GM18858 (cell line): ENCODE measurements at regions not wholly inside any gene's neighbourhood (a gene's known extent, or its start where the extent isn't known, plus 50 kb on each side); places are given as distances from the start of the nearest gene placed in this dataset.
A peak's percentile ranks its signal among the peaks of the same experiment; 100 is the strongest.
"Not testable (repeated sequence)": the region's sequence is repeated elsewhere in the genome, so short reads cannot be mapped to it uniquely, and the experiment has no call there.

Experiments used
- ATAC-seq: cut with Tn5 transposase; IDR thresholded peaks from one replicate; pipeline ENCODE4 v1.9.1; 2021; ENCODE audit not compliant: unreplicated experiment

DNA sequence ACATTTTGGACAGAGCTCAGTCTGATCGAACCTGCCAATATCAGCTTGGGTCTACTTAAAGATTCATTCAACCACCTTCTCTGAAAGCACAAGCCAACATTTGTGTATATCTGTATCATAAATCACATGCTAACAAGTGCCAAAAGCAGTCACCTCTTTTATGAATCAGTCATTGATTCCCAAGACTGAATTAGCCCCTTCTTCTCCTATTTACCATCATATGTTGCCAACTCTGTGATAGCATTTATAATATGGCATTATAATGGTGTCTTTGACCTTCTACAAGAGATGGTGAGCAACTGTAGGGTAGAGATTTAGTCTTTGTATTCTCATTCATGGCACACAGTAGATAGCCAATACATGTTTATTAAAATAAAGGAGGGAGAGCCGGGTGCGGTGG is 61.4 kb downstream of the DDX53 start:
- ATAC-seq: no peak

GRCh38 chrX:23062359-23062758 is 62.6 kb downstream of the DDX53 start:
- no peak for ATAC-seq

DNA sequence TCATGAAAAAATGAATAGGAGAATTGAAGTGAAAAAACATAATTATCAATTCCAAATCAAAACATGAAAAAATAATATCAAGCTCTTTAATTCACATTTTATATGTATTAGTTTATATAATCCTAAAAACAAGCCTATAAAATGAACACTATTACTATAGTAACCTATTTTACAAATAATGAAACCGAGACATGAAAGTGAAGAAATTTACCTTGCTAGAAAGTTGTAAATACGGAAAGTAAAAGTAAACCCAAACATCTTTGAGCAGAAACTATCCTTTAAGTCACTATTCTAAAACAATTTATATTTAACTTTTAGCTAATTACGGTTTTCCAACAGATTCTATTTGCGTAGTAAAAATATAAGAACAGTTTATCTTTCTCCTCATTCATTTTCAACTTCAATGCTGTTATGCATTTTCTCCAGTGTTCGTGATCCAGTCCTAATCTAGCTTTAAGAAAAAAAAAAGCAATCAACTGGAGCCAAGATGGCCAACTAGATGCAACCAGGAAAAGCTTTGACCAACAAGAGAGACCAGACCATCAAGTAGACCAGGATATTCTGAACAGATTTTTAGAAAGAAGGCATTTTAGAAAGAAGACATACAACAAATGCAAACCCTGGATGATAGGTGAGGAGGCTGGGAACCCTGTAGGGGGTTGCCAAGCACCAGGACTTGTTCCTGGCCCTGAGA is 67.0 kb downstream of the DDX53 start:
- ATAC-seq: peak; percentile 91

GRCh38 chrX:23075461-23075860 is 75.7 kb downstream of the DDX53 start:
- not testable (repeated sequence) for ATAC-seq

GRCh38 chrX:23079347-23079746 is 79.6 kb downstream of the DDX53 start:
- ATAC-seq: no peak

DNA sequence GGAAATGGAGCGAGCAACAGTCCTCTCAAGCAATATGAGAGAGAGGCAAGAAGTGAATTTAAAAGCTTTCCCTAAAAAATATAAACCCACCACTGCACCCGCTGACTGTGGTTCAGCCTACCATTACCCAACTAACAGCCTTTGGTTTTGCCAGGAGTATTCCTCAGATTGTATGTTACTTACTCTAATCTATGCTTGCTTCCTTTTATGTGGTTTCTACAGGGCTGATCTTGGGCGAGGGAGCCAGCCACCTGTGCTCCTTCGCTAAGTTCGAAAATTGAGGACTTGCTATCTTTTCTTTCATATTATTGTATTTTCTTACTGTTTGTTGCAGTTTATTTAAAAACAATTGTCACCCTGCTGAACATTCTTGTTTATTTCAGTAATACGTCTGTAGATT is 101.1 kb downstream of the DDX53 start:
- ATAC-seq: no peak

- no peak for ATAC-seq
These were observed 103.8 kb downstream of the DDX53 start for GRCh38 chrX:23103546-23103945.

DNA sequence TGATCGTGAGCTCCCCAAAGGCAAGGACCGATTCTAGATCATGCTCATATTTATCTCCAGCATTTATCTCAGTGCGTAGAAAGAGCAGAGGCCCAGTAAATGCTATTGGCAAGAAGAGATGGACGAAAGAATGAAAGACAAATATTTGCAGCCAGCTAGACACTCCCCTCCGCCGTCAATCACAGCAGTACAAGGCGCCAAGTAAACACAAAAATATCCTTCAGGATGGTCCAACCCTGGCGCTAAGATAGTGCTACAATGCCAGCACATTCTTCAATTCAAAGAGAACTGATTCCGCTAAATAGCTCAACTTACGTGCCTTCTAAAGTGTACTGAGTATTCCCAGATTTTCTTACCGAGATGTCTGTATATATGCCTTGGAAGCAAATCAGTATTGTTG is 114.5 kb downstream of the DDX53 start:
- no peak for ATAC-seq

DNA sequence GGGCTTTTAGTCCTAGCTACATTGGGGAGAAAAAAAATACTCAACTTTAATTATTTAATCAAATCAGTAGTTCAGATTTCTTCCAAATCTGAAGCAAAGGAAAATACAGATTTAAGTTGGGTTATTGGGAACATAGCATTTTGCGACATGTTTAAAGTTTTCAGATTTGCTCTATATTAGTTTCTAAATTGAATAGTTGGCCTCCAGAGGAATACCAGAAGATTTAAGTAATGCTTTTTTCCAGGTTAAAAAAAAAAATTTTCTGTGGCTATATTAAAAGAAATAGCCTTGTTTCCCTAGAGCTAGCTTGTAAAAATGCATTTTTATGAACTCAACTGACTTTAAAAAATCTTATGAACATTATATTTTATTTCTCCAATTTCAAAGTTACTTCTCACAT is 115.9 kb downstream of the DDX53 start:
- ATAC-seq: no peak

- ATAC-seq: no peak
These were observed 118.4 kb downstream of the DDX53 start for GRCh38 chrX:23118163-23118562.

GRCh38 chrX:23118890-23119527 is 119.2 kb downstream of the DDX53 start:
- ATAC-seq: no peak

DNA sequence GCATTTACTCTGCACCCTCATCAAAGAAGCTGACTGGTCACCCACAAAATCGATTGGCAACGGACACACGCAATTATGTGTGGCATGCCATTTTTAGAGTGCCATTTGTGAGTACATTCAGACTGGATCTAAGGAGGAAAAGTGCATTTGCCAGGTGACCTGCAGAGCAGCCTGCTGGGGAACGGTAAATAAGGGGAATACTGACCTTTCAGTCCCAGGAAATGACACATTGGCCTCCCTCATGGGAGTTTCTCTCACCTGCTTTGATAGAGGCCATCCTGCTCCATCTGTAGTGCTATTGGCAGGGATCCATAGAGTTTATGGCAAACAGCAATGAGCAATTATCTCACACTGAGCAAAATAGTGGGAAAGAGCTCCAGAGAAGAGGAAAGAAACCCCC is 127.8 kb downstream of the DDX53 start:
- ATAC-seq: no peak

GRCh38 chrX:23133551-23133950 is 133.8 kb downstream of the DDX53 start:
- no peak for ATAC-seq

- no peak for ATAC-seq
These were observed 134.4 kb downstream of the DDX53 start for GRCh38 chrX:23134136-23134535.

DNA sequence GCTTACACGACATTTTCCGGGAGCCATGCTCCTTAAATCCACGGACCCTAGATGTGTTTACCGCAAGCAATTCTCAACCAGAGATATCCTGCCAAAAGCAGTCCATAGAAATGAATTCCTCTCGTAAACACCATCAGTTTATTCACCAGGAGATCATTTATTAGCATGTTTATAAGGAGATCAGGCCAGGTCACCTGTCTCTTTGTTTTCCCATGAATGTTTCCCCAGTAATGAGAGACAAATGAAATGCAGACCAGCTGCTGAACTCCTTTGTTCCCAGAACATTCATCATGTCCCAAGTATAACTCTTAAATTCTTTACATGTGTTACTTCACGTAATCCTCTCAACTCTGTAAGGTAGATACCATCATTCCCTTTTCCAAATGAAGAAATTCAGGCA is 137.1 kb downstream of the DDX53 start:
- no peak for ATAC-seq

DNA sequence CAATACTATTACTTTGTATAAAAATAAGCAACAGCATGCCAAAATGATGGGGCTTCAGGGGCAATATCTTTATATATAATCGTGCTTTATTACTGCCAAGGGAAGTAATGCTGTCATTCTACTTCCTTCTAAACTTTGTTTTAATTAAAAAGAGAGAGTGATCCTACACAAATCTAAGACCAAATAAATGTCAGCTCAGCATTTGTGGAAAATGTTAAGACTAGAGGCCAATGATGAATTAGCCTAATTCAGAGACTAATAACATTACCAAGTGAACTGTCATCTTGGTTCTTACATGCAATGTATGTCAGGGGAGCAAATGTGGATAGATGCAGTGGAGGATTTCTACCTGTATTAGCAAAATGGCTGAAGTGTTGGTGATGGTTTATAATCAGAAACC is 166.4 kb upstream of the PTCHD1 start:
- ATAC-seq: no peak

DNA sequence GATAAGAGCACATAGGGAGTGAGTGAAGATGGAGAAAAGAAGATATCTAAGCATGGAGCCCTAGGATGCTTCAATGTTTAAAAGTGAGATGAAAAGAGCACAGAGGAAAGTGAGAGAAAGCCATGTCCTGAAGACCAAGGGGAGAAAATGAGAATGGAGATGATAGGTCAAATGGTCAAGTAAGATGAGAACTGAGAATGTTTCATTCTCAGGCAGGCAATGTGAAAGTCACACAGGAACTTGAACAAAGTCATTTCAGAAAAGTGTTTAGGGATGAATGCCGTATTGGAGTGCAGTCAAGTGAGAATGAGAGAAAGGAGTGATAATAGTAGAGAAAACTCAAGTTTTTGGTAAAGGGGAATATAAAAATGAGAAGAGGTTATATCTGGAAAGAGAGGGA is 148.7 kb upstream of the PTCHD1 start:
- ATAC-seq: peak; percentile 82

- ATAC-seq: no peak
These were observed 146.8 kb upstream of the PTCHD1 start for GRCh38 chrX:23187819-23188218.

DNA sequence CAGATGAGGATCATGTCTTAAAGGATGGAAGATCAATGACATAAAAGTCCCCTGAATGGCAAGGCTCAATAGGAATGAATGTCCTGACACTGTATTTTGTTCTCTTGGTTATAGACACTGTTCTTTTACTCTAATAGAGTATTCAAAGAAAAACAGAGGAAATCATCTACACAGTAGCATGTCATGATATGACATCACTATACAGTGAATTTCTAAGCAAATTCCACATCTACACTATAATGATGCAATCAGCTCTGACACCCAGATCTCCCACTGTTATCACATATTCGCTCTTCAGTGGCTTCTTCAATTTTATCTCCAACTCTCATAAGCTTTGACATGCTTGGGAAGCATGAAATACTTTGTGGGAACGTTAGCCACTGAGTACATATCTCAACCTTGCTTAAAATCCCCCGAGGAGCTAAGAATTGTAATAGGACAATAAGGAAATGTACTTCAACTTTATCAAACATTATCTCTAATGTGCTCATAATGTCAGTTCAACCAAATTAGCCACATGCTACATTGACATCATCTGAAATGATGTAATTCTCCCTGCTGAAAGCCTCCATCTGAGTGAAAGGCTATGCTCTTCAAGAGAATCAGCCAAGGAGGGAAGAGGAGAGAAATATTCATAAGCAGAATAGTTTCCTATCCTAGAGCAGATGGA is 139.6 kb upstream of the PTCHD1 start:
- ATAC-seq: no peak

DNA sequence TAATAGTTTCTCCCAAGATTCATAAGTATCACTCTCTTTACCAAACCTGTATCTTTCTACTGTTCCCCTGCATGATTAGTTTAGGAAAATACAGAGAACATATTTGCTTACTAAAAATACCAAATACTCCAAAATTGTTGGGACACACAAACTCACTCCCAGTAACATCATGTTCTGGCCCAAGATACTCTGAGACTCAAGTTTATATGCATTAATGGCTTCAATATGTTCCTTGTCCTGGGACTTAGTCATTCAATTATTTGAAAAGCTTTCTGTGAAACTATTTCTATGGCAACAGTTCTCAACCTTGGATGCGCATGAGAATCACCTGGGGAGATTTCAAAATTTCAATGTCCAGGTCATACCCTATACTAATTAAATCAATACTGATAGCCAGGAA is 138.9 kb upstream of the PTCHD1 start:
- no peak for ATAC-seq

DNA sequence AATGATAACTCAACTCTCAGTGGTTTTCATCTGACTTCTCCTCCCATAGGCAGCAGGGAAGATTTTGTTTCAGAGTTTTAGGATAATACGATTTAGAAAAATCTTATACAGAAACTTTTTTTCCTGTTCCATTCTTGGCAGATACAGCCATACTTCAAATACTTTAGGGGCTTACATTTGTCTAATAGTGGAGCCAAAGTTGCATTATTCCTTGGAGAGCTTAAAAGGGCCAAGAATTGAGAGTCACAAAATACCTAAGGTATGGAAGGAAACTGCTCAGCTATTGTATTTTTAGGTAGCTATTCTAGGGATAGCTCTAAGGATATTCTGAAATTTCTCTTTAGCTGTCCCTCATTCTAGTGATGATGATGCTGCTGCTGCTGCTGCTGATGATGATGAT is 132.9 kb upstream of the PTCHD1 start:
- ATAC-seq: no peak

GRCh38 chrX:23202326-23202725 is 132.3 kb upstream of the PTCHD1 start:
- ATAC-seq: no peak
